HG03066 (cell line): ENCODE measurements at regions not wholly inside any gene's neighbourhood (a gene's known extent, or its start where the extent isn't known, plus 50 kb on each side); places are given as distances from the start of the nearest gene placed in this dataset.
A peak's percentile ranks its signal among the peaks of the same experiment; 100 is the strongest.

Experiments used
- ATAC-seq: cut with Tn5 transposase; IDR thresholded peaks from one replicate; pipeline ENCODE4 v1.9.1; 2021; ENCODE audit warnings: low read depth; ENCODE audit not compliant: unreplicated experiment

DNA sequence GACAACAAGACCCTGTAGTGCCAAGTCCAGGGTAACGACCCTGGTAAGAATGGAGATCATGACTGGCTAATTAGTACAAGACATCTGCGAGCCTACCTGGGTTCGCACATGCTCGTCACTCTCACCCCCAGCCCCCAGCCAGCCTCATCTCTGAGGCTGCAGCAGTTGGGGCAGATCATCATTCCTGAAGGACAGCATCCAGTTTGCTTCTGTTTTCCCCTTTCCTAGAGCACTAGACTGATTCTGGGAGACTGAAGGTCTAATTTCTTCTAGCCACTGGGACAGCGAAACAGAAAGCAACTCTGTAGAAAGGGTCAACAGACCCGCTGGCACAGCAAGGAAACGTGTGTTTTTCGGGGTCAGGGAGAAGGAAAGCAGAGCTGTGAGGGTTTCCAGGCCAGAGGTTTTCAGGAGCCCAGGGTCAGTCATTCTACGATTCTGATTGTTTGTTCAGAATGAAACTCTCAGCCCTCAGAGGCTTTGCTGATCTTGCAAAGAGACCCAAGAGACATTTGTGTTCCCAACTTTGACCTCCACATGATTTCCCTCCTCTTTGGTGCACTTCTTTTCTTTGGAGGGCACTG is 343.1 kb upstream of the NOCT start:
- ATAC-seq = peak; percentile 53

DNA sequence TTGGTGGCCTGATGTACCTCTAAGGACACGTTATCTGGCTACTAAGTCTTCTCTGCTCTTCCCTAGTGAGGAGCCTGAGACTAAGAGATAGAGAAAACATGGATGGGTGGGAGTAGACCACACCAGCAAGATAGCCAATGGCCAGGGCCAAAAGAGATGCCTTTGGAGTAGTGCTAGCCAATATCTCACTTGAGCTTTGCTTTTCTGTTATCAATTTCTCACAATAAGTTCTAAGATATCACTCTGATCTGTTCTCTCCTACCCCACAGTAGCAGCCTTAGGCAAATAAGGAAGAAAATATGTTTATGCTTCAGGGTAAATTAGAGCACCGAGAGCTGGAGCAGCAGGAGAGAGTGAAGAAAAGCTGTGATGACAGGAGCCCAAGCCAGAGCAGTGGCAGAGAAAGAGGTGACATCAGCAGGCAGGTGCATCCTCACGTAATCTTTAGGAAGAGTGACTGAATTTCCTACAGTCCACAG is 343.9 kb upstream of the NOCT start:
- no peak for ATAC-seq

DNA sequence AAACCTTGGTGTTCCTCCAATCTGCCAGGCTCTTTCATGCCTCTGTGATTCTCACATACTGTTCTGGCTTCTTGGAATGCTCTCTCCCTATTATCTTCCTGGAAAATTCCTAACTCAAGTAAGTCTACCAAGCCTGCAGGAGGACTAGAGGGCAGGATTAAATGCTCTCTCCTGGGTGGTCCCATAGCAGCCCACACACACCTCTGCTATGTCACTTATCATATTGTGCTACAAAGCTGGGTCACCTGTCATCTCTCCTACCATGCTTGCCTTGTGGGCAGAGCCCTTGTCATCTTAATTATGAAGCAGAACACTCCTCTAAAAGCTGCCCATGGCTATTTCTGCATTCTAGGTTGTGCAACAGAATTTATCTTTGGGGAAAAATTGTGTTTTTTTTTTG is 344.5 kb upstream of the NOCT start:
- no peak for ATAC-seq

DNA sequence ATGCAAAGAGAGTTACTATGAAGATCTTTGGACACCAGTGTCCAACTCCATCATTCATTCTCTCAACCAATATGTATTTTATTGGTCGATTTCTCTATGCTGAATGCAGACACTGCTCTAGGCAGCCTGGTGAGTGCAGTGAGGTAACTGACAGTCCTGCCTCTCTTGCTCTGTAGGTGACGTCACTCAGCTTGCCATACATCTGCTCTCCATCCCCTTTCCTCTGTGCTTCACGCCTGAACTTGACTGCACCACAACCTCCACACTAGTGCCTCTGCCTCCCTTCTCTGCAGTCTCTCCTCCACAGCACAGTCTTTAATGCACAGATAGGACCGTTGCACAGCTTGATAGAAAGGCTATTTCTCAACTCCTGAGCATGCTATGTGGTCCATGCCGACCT is 344.9 kb upstream of the NOCT start:
- ATAC-seq = no peak

DNA sequence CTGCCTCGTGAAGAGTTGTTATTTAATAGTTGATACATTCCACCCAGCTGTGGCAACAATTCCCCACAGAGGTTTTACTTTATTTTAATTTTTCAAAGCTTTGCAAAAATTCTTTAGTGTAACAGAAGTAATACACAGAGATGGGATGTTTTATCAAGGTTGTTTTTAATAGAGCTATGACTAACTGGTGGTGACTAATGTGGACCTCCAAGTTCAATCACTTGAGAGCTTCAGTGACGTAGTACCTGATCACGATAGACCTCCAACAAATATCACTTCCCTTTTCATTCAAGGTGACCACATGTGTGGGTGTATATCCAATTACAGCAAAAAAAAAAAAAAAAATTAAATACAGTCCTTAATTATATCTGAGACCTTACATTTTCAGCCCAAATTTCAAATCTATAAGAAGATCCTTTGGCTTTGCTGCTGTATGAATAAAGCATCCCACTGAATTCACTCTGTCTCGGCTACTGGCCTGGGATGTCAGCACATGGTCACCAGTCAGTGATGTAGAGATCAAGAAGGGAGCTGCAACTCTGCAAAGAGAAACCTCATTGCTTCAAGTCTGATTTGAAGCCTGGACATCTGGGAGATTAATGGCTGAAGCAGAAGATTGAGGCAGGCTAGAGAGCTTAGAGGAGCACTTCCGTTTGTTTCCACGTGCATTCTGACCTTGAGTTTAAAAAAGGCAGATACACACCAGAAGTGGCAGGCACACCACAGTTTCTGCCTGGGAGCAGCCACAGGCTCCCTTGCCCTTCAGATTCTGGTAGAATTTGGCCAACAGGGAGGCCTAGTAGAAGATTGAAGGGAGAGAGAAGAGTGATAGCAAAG is 345.9 kb upstream of the NOCT start:
- no peak for ATAC-seq

DNA sequence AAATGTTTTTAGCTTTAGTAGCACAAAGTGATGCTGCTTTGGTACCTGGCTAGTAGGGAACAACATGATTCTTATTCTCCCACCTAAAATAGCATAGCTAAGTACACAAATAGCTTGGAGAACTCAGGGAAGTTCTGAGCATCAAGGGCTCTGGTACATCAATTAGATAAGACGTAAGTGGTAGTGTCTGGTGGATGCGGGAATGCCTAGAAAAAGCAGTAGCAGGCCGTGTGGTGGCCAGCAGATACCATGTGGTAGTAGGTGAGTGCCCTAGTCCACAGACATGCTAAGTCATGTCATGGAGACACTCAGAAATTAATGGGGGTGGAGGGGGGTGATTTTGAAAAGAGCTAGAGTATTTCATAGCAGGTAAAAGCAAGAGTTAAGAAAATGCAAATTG is 347.3 kb upstream of the NOCT start:
- no peak for ATAC-seq

DNA sequence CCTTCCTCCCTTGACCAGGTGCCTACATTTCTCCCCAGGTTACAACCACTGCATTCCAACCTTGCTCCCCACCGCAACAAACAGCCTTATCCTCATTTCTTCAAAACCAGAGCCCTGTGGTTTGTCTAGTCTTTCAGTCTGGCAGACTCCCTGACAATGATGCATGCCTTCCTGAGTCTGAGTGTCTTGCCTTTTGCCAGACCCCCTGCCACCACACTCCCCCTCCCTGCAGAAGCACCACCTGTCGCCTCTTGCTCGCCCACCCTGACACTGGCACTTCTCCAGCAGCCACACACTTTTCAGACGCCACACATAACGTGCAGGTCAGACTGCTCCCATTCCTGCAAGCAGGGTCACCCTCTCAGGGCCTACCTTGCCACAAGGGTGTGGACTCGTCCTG is 349.2 kb upstream of the NOCT start:
- ATAC-seq = no peak

DNA sequence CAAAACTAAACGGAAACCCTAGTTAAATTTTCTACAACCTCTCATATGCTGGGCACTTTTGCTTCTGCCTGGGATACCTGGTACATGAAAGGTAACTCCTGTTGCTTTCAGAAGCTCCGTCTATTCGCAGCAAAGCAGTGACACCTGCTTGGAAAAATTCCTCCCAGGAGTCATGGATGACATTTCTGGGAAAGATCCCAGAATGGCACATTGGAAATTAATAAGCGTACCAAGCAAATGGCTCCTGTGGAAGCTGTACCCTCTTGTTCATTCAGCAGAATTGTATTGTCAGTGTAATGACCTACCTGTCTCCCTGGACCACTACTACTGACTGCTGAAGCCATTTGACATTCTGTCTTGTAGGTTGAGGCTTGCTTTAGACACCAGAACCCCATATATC is 349.7 kb upstream of the NOCT start:
- ATAC-seq = no peak

DNA sequence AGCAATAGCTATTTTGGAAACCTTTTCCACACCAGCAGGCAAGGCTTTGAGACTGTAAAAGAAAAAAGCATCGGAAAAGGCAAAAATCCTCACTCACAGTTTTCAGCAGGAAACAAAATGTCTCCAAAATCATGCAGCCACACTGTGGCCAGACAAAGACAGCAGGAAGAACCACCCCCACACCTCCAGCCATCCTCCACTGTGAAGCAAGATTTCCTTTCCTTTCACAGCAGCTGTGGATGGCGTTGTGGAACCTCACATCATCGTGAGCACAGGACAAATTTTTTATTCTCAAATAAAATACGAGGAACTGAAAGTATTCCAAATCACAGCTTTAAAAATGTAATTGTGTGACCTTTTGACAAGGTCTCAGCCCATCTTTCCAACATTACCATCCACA is 351.7 kb upstream of the NOCT start:
- no peak for ATAC-seq

DNA sequence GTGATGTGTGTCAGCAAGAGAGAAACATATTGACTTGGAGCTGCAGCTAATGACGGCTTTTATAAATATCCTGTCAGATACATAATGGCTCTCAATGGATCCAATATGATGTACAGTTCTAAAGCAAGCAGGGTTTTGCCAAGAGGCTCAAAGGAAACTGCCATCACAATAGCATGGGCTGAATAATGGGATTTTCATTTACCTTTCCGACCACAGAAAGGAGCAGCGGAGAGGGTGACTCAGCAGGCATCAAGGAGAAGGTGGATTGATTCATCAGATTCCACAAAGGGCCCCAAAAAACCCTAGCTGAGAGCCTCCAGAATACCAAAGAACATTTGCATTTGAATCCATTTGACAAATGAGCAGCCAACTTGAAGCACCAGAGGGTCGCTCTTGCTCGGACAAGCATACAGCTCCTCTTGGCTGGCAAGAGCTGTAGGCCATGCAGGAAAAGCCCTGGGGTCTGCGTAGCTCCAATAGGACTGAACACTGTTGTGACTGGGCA is 355.7 kb upstream of the NOCT start:
- ATAC-seq = no peak

DNA sequence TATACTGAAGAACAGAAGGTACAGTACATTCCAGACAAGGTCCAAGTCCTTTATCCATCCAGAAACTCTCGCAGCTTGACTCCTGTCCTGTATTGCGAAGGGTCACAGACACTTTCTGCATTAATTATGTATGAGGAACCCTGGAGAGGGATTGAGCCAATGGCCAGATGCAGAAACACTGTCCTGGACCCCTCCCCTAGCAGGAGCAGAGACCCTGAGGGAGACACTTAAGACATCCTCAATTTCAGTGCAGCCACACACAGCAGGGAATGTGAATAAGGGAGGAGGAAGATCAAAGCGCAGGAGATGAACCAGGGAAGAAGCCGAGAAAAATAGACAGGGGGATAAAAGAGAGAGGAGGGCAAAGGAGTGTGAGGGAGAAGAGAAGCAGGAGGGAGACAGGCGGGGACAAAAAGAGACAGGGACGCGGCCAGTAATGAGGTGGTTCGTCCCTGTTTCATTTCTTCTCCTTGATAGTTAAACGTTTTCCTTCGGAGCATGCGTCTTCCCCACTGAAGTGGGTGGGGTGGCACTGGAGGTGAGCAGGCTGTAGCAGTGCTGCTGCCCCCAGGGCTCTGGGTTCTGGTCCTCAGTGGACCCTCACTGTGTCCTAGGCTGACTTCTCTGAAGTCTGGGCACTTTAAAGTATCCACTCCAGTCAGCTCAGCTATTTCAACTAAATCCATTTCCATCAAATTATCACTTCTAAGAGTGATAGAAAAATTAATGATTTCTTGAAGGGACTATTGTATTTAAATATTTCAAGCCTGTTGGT is 356.4 kb upstream of the NOCT start:
- ATAC-seq = no peak

DNA sequence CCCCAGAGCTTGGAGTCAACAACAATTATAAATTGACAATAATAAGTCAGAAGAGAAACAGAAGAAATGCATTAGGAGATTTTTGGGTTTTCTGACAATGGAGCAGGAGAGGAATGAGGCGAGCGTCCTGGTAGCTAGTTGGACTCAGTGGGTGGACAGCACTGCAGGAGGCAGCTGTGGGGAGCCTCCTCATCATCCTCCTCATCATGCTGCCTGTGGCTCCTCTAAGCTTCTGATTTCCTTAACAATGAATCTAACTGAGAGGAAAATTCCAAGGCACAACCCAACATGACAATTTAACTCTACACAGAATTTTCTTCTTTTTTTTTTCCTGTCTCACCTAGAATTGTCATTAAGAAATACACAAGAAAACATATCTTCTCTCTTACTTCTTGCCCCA is 357.1 kb upstream of the NOCT start:
- ATAC-seq = no peak

DNA sequence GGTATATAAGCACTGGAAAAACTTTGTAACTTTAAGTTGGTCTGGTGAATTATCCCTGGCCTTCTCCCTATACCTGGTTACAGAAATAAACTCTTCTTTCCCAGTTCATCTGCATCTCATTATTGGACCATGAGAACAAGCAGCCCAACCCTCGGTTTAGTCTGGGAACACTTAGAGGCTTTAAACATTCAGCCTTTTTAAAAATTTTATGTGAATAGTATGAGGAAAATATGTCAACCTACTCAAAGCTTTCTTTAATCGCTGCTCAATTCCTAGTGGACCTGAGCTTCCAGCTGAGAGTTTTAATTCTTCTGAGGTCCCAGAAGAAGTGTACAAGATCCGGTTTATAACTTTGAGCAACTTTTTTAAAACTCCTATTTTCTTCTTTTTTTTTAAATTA is 358.6 kb upstream of the NOCT start:
- no peak for ATAC-seq

DNA sequence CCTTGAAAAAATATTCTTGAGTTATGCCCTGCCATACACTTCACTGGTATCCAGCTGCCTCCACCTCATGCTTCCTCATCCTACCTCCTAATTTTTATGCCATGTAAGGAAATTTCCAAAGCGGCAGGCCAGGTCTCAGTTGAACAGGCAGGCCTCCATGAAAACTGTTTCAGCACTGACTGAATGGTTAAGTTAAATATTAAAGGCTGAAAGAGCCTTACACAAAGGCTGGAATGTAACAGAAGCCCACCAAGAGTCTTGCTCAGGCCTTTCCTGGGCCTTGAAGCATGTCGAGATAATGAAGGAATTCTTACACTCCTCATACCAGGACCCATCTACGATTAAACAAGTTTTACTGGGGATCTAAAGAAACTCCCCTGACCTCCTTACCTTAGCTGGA is 359.6 kb upstream of the NOCT start:
- ATAC-seq = no peak

DNA sequence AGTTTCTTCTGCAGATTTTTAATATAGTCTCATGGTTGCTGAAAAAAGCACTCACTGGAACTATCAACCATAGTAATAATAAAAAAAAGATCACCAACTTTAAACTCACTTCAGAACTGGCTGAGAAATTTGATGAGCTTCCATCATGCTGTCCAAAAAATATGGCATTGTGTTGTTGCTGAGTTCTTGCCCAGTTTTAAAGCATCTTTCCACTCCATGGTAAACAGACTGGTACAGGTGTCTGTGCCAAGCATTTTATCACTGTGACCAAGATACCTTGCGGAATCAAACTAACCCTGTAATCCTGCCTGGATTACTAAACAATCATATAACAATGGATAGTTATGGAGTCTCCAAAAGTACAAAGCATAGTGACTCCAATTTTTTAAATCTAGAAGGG is 360.3 kb upstream of the NOCT start:
- no peak for ATAC-seq

DNA sequence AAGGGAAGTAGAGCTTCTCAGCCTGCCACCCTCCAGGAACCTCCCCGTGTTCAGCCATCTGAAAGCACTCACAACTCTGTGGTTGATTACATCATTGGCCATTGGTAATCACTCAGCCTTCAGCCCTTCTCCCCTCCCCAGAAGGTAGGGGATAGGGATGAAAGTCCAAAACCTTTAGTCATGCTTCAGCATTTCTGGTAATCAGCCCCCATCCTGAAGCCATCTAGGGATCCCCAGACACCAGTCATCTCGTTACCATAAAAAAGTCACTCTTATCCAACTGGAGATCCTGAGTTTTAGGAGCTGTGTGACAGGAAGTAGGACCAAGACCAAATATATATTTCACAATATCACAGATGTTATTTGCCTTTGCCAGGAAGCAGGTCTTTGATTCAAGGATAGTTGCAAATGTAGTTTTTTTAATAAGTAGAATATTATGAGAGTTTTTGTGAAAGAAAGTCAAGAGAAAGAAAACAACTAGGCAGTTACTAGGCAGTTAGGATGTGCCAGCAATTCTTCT is 364.6 kb upstream of the NOCT start:
- ATAC-seq = no peak

DNA sequence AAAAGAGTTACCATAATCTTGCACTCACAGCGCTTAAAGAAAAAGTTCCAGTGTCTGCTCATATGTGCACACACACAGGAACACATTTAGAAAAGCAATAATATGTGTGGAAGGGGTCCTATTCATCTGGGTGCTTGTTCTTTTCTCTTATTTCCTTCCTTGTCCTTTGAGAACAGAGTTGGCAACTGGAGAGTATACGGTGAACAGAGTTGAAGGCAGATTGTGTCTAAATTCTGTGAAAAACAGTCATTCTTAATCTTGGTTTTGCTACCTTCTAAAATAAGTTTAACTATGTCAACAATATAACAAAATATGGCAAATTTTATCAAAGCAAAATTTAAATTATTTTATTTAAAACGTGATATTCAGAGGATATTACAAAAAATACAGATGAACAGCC is 365.1 kb upstream of the NOCT start:
- no peak for ATAC-seq

DNA sequence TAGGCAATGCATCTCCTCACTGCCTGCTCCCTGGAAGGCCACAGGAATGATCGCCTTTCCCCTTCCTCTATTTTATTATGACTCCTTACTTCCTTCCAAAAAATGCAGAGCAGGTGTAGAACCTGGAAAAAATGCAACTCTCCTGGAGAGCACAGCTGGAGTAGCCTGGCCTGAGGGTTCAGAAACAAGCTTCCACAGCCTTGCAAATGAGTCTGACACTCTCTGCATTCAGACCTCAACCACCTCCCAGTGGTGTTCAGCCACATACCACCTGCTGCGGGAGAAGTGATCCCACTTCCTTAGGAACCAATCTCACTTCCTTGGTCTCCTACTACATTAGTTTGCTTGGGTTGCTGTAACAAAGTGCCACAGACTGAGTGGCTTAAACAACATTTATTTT is 368.1 kb upstream of the NOCT start:
- no peak for ATAC-seq

DNA sequence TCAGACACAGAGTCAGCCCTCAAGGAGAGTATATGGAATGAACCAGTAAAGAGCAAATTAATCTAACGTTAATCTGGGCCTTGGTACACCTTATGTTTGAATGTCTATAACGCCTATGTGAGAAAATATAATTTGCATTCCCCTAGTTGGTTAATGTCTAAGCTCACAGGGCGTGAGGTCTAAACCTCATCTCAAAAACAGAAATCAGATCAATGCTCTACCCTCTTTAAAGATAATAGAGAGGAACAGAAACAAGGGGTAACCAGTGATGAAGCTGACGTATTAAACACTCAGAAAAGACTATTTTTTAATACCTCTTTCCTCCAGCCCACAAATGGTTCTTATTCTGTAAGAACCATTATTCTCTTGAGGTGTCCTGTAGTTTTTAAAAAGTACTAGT is 369.2 kb upstream of the NOCT start:
- ATAC-seq = peak; percentile 69

DNA sequence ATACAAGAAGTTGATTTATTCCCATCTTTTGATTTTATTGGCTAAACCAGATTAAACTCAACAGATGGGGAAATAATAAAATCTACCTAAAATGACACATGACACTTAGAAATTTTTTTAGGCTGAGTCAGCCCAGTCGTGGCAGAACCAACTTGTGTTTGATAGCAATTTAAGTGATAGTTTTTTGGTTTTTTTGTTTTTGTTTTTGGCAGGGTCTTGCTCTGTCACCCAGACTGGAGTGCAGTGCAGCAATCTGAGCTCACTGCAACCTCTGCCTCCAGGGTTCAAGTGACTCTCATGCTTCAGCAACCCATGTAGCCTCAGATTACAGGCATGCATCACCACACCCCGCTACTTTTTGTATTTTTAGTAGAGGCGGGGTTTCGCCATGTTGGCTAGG is 370.3 kb upstream of the NOCT start:
- no peak for ATAC-seq

DNA sequence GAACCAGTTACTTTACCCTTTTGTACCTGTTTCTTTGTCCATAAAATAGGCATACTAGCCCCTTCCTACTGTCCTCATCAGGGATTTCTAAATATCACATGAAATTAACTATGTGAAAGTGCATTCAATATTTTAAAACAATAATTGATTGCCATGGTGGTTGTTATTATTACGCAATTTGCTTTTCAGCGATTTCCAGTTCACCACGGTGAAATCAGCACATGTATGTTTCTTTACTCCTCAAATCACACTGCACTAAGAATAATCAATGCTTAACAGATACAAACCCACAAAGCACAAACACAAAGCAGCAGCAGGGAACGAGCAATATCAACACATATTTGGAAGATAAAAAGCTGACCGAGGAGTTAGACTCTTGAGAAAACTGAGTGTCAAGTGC is 371.3 kb upstream of the NOCT start:
- ATAC-seq = no peak
